GM23338 (cell line): ENCODE measurements at regions not wholly inside any gene's neighbourhood (a gene's known extent, or its start where the extent isn't known, plus 50 kb on each side); places are given as distances from the start of the nearest gene placed in this dataset.

ENCODE experiments used
- ATAC-seq: fragments of 200-7000 bp; cut with Tn5 transposase; 3 replicates; pipeline ENCODE4 v1.9.1; 2020
- DNase-seq: peaks from one replicate; pipeline ENCODE4 v3.0.0-alpha.2; 2015; ENCODE audit warnings: low spot score
- H2AFZ ChIP-seq: fragments of 200-600 bp; sonication (generic); 2 replicates; pipeline ENCODE4 v1.8.0; 2016; ENCODE audit warnings: antibody characterized with exemption, mild to moderate bottlenecking, moderate library complexity
- H3F3A ChIP-seq: fragments of 200-600 bp; sonication (generic); replicated peaks from 2 replicates; pipeline ENCODE4 v1.8.0; 2017; ENCODE audit warnings: antibody characterized with exemption, mixed run types, low read depth
- H3K27ac ChIP-seq: fragments of 200-600 bp; sonication (generic); 2 replicates; pipeline ENCODE4 v1.6.1; 2016; ENCODE audit warnings: low read depth
- H3K27me3 ChIP-seq: fragments of 200-600 bp; sonication (generic); 2 replicates; pipeline ENCODE4 v1.8.0; 2016; ENCODE audit warnings: mild to moderate bottlenecking, mixed run types, moderate library complexity; ENCODE audit not compliant: insufficient read depth
- H3K36me3 ChIP-seq: fragments of 200-600 bp; sonication (generic); 2 replicates; pipeline ENCODE4 v1.8.0; 2016; ENCODE audit warnings: mild to moderate bottlenecking; ENCODE audit not compliant: insufficient read depth
- H3K4me1 ChIP-seq: fragments of 200-600 bp; sonication (generic); 2 replicates; pipeline ENCODE4 v1.8.0; 2016; ENCODE audit warnings: mild to moderate bottlenecking, moderate library complexity; ENCODE audit not compliant: insufficient read depth
- H3K4me2 ChIP-seq: fragments of 200-600 bp; sonication (generic); 2 replicates; pipeline ENCODE4 v1.7.1; 2017; ENCODE audit warnings: mixed run types
- H3K4me3 ChIP-seq: fragments of 200-600 bp; sonication (generic); 2 replicates; pipeline ENCODE4 v1.6.1; 2016; ENCODE audit warnings: mixed run types
- H3K79me2 ChIP-seq: fragments of 200-600 bp; sonication (generic); replicated peaks from 2 replicates; pipeline ENCODE4 v1.8.0; 2017; ENCODE audit warnings: mild to moderate bottlenecking; ENCODE audit not compliant: insufficient read depth
- H3K9me2 ChIP-seq: fragments of 200-600 bp; sonication (generic); 2 replicates; pipeline ENCODE4 v1.8.0; 2017; ENCODE audit not compliant: insufficient read depth
- H4K20me1 ChIP-seq: fragments of 200-600 bp; sonication (generic); replicated peaks from 2 replicates; pipeline ENCODE4 v1.8.0; 2017; ENCODE audit warnings: mild to moderate bottlenecking; ENCODE audit not compliant: insufficient read depth
- H3K27ac Mint-ChIP-seq: 2 replicates; pipeline ENCODE4 v1.8.0; 2020; ENCODE audit warnings: inconsistent platforms, mild to moderate bottlenecking, moderate library complexity, mixed read lengths
- H3K27me3 Mint-ChIP-seq: 3 replicates; pipeline ENCODE4 v1.8.0; 2022; ENCODE audit warnings: low read depth, mild to moderate bottlenecking, moderate library complexity, mixed read lengths, inconsistent platforms; ENCODE audit not compliant: insufficient read depth, poor library complexity
- H3K36me3 Mint-ChIP-seq: 3 replicates; pipeline ENCODE4 v1.8.0; 2021; ENCODE audit warnings: low read depth, mild to moderate bottlenecking, inconsistent platforms, moderate library complexity, mixed read lengths
- H3K4me1 Mint-ChIP-seq: 3 replicates; pipeline ENCODE4 v1.8.0; 2020; ENCODE audit warnings: mild to moderate bottlenecking, inconsistent platforms, mixed read lengths
- H3K4me3 Mint-ChIP-seq: 3 replicates; pipeline ENCODE4 v1.8.0; 2021; ENCODE audit warnings: moderate library complexity, mild to moderate bottlenecking, inconsistent platforms, mixed read lengths
- H3K9me3 Mint-ChIP-seq: 3 replicates; pipeline ENCODE4 v1.8.0; 2020; ENCODE audit warnings: moderate library complexity, mild to moderate bottlenecking, inconsistent platforms, mixed read lengths
- CTCF ChIP-seq, 2 experiments: fragments of 200-600 bp in 1 of 2; sonication (generic) in 1 of 2; conservative IDR thresholded peaks; 2 replicates each; pipeline versions ENCODE4 v1.5.1 to v1.6.1; 2016 to 2017; ENCODE audit warnings: antibody characterized with exemption in 2 of 2, low read depth in 2 of 2, mild to moderate bottlenecking in 2 of 2, moderate library complexity in 1 of 2
- EZH2 ChIP-seq: fragments of 200-600 bp; sonication (generic); IDR thresholded peaks from one replicate; pipeline ENCODE4 v1.8.0; 2017; ENCODE audit warnings: antibody characterized with exemption, mild to moderate bottlenecking, low read depth; ENCODE audit not compliant: unreplicated experiment
- EZH2phosphoT487 ChIP-seq: fragments of 200-600 bp; sonication (generic); IDR thresholded peaks from one replicate; pipeline ENCODE4 v1.8.1; 2018; ENCODE audit warnings: antibody characterized with exemption; ENCODE audit not compliant: unreplicated experiment
- JUNB ChIP-seq: IDR thresholded peaks from one replicate; pipeline ENCODE4 v1.6.1; 2016; ENCODE audit warnings: antibody characterized with exemption; ENCODE audit not compliant: unreplicated experiment
- POLR2AphosphoS5 ChIP-seq: IDR thresholded peaks from 2 replicates; pipeline ENCODE4 v1.6.1; 2016; ENCODE audit warnings: antibody characterized with exemption, low read depth
- REST ChIP-seq: IDR thresholded peaks from one replicate; pipeline ENCODE4 v1.6.1; 2018; ENCODE audit warnings: antibody characterized with exemption; ENCODE audit not compliant: unreplicated experiment
- STAT1 ChIP-seq: IDR thresholded peaks from one replicate; pipeline ENCODE4 v1.6.1; 2016; ENCODE audit warnings: antibody characterized with exemption; ENCODE audit not compliant: unreplicated experiment
- ZNF114 ChIP-seq: fragments of 250-450 bp; sonication (Bioruptor Pico); IDR thresholded peaks from 2 replicates; pipeline ENCODE4 v1.5.0; 2020; ENCODE audit warnings: mild to moderate bottlenecking, moderate library complexity
- ZNF331 ChIP-seq: fragments of 250-450 bp; sonication (Bioruptor Pico); IDR thresholded peaks from 2 replicates; pipeline ENCODE4 v1.5.0; 2020; ENCODE audit warnings: low read depth, mild to moderate bottlenecking, moderate library complexity
- TF ChIP-seq, protein P1 (sequence below): IDR thresholded peaks from 2 replicates; pipeline ENCODE4 v1.6.1; 2016; ENCODE audit warnings: antibody characterized with exemption

DNA sequence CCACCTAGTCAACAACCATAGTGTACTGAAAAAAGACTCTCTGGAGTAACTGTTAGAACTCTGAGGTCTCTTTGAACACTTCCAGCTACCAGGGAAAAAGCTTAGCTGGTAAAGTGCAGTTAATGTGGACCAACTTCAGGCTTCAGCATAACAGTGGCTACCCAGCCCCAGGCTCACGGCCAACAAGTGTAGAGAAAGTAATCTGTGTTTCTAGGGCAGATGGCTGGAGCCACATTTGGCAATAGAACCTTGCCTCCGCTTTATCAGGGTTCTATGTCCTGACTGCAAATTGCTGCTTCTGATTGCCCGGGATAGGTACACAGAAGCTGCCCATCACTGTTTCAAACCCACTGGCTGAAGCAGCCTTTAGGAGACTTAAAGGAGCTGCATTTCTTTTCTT is 76.0 kb upstream of the SIMC1 start (continued):
- TF ChIP-seq REST = no peak
- no peak for TF ChIP-seq ZNF331
- no peak for TF ChIP-seq CTCF (conservative IDR thresholded peaks at IDR 0.05; ENCODE audit: low read depth in 2 of 2)
- TF ChIP-seq EZH2phosphoT487 = no peak
- no peak for TF ChIP-seq EZH2

- no peak overlapping the region for H2AFZ ChIP-seq
- H3K4me2 ChIP-seq = no peak overlapping the region
- no peaks in the 10 kb centered on the region for H3K36me3 Mint-ChIP-seq
- H3K27ac ChIP-seq = no peak overlapping the region
- H3K9me3 Mint-ChIP-seq = no peaks in the 10 kb centered on the region; the same call in 2 of the 3 replicates
- no peaks in the 10 kb centered on the region for H4K20me1 ChIP-seq
- H3K9me2 ChIP-seq = no peaks in the 10 kb centered on the region
- H3F3A ChIP-seq = no peaks in the 10 kb centered on the region
- TF ChIP-seq, protein P1, sequence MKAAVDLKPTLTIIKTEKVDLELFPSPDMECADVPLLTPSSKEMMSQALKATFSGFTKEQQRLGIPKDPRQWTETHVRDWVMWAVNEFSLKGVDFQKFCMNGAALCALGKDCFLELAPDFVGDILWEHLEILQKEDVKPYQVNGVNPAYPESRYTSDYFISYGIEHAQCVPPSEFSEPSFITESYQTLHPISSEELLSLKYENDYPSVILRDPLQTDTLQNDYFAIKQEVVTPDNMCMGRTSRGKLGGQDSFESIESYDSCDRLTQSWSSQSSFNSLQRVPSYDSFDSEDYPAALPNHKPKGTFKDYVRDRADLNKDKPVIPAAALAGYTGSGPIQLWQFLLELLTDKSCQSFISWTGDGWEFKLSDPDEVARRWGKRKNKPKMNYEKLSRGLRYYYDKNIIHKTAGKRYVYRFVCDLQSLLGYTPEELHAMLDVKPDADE = no peak
- H3K4me1 Mint-ChIP-seq = peaks cover 15% of the 10 kb centered on the region; the same call in 2 of the 3 replicates
- DNase-seq (no peak), ATAC-seq (no peak)
- H3K27me3 Mint-ChIP-seq = peaks cover 4% of the 10 kb centered on the region
- H3K79me2 ChIP-seq = no peaks in the 10 kb centered on the region
- no peaks in the 10 kb centered on the region for H3K36me3 ChIP-seq
- H3K4me3 ChIP-seq = no peak overlapping the region
- no peak overlapping the region for H3K27ac Mint-ChIP-seq
- no peaks in the 10 kb centered on the region for H3K4me1 ChIP-seq
- H3K27me3 ChIP-seq = no peaks in the 10 kb centered on the region
- no peak overlapping the region for H3K4me3 Mint-ChIP-seq
Measured at GRCh38 chr5:176162888-176163287, 75.3 kb upstream of the SIMC1 start.

DNA sequence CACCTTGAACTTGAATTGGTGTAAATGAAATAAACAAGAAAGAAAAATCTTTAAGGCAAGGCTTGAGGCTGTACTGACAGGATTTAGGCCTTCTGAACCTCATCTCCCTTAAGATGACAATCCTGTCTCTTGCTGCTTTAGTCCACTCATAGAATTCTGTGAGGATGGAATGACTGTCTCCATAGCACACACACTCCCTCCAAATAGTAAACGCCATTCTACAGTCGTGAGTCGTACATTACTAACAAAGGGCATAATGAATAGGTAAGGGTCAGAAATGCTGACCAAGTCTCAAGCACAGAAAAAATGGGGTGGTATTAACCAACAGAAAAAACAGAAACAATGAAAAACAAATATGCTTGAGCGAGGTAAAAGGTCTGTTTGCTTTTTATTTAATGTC is 71.8 kb upstream of the SIMC1 start:
- no peak overlapping the region for H3K4me3 Mint-ChIP-seq
- Histone ChIP-seq H3K4me3 (no peak overlapping the region), H3K79me2 (no peaks in the 10 kb centered on the region), H3K27ac (no peak overlapping the region), H3K4me1 (no peaks in the 10 kb centered on the region), H3K27me3 (peaks cover 17% of the 10 kb centered on the region), H3K9me2 (no peaks in the 10 kb centered on the region), H4K20me1 (no peaks in the 10 kb centered on the region), H3K36me3 (no peaks in the 10 kb centered on the region), H3F3A (no peaks in the 10 kb centered on the region), H2AFZ (no peak overlapping the region), H3K4me2 (no peak overlapping the region)
- no peak overlapping the region for H3K27ac Mint-ChIP-seq
- H3K4me1 Mint-ChIP-seq = peaks cover 29% of the 10 kb centered on the region
- DNase-seq (no peak), ATAC-seq (no peak)
- H3K27me3 Mint-ChIP-seq = no peaks in the 10 kb centered on the region
- H3K9me3 Mint-ChIP-seq = no peaks in the 10 kb centered on the region; the same call in 2 of the 3 replicates
- H3K36me3 Mint-ChIP-seq = no peaks in the 10 kb centered on the region
- TF ChIP-seq POLR2AphosphoS5 = no peak
- no peak for TF ChIP-seq EZH2phosphoT487
- TF ChIP-seq CTCF (conservative IDR thresholded peaks at IDR 0.05; ENCODE audit: low read depth in 2 of 2) = no peak
- no peak for TF ChIP-seq JUNB
- no peak for TF ChIP-seq ZNF114 (CRISPR knock-in tag)
- no peak for TF ChIP-seq EZH2
- no peak for TF ChIP-seq STAT1
- no peak for TF ChIP-seq ZNF331
- TF ChIP-seq, protein P1 = no peak
